GM10248 (cell line): ENCODE measurements at regions not wholly inside any gene's neighbourhood (a gene's known extent, or its start where the extent isn't known, plus 50 kb on each side); places are given as distances from the start of the nearest gene placed in this dataset.

Source experiments
- CTCF ChIA-PET: fragments of 300-600 bp; sonication (Branson Sonifier 250); formaldehyde crosslinking; extraction: SDS; loops from one replicate; lab custom pipeline; 2021; ENCODE audit warnings: antibody characterized with exemption; lab: Yijun Ruan, JAX
- POLR2A ChIA-PET: fragments of 350-650 bp; sonication (Branson Sonifier 250); formaldehyde crosslinking; extraction: SDS; loops from one replicate; lab custom pipeline; 2020; ENCODE audit warnings: antibody characterized with exemption; lab: Yijun Ruan, JAX
- DNase-seq: peaks from one replicate; pipeline ENCODE4 v3.0.0; 2012; ENCODE audit errors: extremely low spot score
- CTCF ChIP-seq: IDR thresholded peaks from 2 replicates; pipeline ENCODE4 v1.5.1; 2012; ENCODE audit warnings: mild to moderate bottlenecking, low read depth; ENCODE audit errors: extremely low read depth, missing control alignments, control extremely low read depth

DNA sequence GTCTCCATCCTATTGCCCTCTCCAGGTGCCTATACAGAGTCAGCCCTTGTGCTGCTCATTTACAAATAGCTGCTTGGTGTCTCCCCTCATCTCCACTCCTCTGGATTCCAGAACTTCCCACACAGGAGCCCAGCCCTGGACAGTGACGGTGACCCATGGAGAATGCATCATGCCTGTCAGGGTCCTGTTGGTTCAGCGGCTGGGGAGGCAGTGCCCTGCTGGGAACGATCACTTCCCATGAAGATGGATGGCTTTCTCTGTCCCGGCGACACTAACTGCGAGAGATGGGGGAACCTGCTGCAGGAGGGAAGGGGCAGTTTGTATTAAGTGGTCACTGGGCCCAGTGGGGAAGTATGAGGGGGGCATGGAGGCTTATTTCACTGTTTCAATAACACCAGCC lies 395.0 kb upstream of the TBX3 start:
- POLR2A ChIA-PET, result no interaction called here
- no peak for TF ChIP-seq CTCF
- DNase-seq, result no peak
- CTCF ChIA-PET, result no interaction called here

DNA sequence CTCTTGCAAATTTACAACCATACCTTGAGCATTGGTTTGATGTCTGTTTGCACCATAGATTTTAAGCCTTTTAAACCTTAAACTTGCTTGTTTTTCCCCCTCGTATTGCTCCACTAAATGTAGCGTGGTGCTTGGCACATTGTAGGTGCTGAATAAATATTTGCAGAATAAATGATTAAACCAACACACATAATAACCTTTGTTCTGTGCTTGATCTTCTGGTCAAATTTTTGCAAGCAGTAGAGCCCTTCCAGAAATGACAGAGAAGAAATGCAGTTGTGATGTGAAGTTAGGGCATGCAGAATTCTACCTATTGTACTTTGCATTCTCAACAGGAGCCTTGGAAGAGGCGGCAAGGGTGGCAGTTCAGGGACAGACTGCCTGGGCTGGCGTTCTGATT lies 394.4 kb upstream of the TBX3 start:
- no peak for TF ChIP-seq CTCF
- ChIA-PET POLR2A (no interaction called here), CTCF (no interaction called here)
- DNase-seq, result no peak

GRCh38 chr12:115075552-115076170 lies 391.7 kb upstream of the TBX3 start:
- ChIA-PET POLR2A (no interaction called here), CTCF (interaction anchor here (1.6 kb wide), 1 partner anchor 17 kb away, joined by 3 read pairs; no protein-coding TSS in a partner anchor)
- no peak for DNase-seq
- no peak for TF ChIP-seq CTCF

DNA sequence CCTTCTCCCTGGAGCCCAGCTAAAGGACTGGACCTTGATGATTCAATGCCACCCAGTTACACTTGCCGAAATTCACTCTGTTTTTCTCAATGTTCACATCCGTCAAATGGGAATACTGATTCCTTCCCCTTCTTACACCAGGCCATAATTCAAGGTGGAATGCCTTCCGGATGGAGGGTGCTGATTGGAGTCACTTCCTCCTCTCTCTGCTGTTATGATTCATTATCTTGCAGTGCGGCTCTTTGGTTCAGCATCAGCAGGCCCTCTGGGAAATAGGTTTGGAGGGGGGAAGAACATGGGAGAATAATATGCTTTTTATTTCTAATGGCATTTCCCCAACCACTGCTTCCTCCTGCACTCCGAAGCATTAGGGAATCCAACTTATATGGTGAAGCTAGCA lies 390.6 kb upstream of the TBX3 start:
- no peak for DNase-seq
- CTCF ChIA-PET, result interaction anchor here (1.6 kb wide), 1 partner anchor 16 kb away, joined by 3 read pairs; no protein-coding TSS in a partner anchor
- POLR2A ChIA-PET, result no interaction called here
- no peak for TF ChIP-seq CTCF

GRCh38 chr12:115072712-115073111 lies 388.7 kb upstream of the TBX3 start:
- CTCF ChIA-PET, result interaction anchor here (1.2 kb wide), 1 partner anchor 10 kb away, joined by 3 read pairs; no protein-coding TSS in a partner anchor
- TF ChIP-seq CTCF, result no peak
- no peak for DNase-seq
- POLR2A ChIA-PET, result no interaction called here

DNA sequence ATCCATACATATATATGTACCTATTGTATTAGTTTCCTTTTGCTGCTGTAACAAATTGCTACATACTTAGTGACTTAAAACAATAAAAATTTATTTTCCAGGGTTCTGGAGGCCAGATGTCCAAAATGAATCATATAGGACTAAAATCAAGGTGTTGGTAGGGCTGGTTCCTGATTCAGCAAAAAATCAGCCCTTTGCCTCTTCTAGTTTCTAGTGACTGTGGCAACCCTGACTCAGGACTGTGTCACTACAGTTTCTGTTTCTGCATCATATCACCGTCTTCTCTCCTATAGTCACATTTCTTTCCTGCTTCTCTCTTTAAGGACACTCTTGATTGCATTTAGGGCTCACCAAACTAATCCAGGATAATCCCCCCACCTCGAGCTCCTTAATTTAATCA lies 386.3 kb upstream of the TBX3 start:
- ChIA-PET CTCF (no interaction called here), POLR2A (no interaction called here)
- no peak for TF ChIP-seq CTCF
- DNase-seq, result no peak
